ENCODE measurements at regions not wholly inside any gene's neighbourhood (a gene's known extent, or its start where the extent isn't known, plus 50 kb on each side); places are given as distances from the start of the nearest gene placed in this dataset.
A peak's percentile ranks its signal among the peaks of the same experiment; 100 is the strongest.

DNA sequence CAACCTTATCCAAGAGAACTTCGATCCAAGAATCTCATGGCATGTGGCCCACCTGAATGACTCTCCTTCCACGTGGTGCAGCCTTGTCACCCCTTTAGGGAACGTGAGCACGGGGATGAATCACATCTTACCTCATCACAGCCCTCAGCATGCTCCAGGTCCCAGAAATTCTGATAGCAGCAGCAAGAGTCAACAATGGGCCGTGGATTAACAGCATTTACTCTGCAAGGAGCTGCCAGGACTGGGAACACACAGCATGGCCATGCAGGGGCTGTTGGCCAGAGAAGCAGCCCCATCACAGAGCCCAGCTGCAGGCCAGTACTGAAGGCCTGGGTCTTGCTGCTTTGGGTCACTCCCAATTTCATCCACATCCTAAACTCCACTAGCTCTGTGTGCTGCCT lies 150.4 kb downstream of the C5orf15 start:
- CTCF ChIA-PET = no interaction called here
- Histone ChIP-seq H3K9ac (ENCODE audit: low read length) (no peak overlapping the region), H3K9me2 (replicated peaks; ENCODE audit: low read length) (no peaks in the 10 kb centered on the region), H4K20me1 (ENCODE audit: low read length) (no peaks in the 10 kb centered on the region), H3K9me3 (ENCODE audit: low read length) (no peaks in the 10 kb centered on the region), H3K4me3 (ENCODE audit: low read length) (no peak overlapping the region), H3K79me2 (ENCODE audit: low read length) (no peaks in the 10 kb centered on the region), H3K4me2 (ENCODE audit: low read length) (no peak overlapping the region), H3K27ac (ENCODE audit: low read length) (no peak overlapping the region), H3F3A (ENCODE audit: low read length, unreplicated experiment) (no peaks in the 10 kb centered on the region), H3K27me3 (ENCODE audit: low read length) (no peaks in the 10 kb centered on the region), H2AFZ (ENCODE audit: low read length) (no peak overlapping the region), H3K36me3 (ENCODE audit: low read depth, low read length) (no peaks in the 10 kb centered on the region), H3K4me1 (ENCODE audit: insufficient read depth, low read length) (peaks cover 4% of the 10 kb centered on the region; the same call in 1 of the 2 replicates)
- BruUV-seq (replicated peaks) = no TSS peak
- POLR2A ChIA-PET (ENCODE audit: unreplicated experiment) = no interaction called here
- ATAC-seq = peak; percentile 60
- intact Hi-C loops (cut with micrococcal nuclease) = no loop called here
- DNase-seq = peak; percentile 58
- TF ChIP-seq, protein P1, sequence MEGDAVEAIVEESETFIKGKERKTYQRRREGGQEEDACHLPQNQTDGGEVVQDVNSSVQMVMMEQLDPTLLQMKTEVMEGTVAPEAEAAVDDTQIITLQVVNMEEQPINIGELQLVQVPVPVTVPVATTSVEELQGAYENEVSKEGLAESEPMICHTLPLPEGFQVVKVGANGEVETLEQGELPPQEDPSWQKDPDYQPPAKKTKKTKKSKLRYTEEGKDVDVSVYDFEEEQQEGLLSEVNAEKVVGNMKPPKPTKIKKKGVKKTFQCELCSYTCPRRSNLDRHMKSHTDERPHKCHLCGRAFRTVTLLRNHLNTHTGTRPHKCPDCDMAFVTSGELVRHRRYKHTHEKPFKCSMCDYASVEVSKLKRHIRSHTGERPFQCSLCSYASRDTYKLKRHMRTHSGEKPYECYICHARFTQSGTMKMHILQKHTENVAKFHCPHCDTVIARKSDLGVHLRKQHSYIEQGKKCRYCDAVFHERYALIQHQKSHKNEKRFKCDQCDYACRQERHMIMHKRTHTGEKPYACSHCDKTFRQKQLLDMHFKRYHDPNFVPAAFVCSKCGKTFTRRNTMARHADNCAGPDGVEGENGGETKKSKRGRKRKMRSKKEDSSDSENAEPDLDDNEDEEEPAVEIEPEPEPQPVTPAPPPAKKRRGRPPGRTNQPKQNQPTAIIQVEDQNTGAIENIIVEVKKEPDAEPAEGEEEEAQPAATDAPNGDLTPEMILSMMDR (conservative IDR thresholded peaks at IDR 0.05; ENCODE audit: low read depth, low read length) = no peak
- TF ChIP-seq EZH2phosphoT487 (IDR thresholded peaks at IDR 0.05; ENCODE audit: borderline replicate concordance, low read length) (no peak), EZH2 (IDR thresholded peaks at IDR 0.05; ENCODE audit: low read length, unreplicated experiment) (no peak)

- H3K9me3 ChIP-seq (ENCODE audit: low read length) = no peaks in the 10 kb centered on the region
- ChIA-PET POLR2A (ENCODE audit: unreplicated experiment) (no interaction called here), CTCF (no interaction called here)
- TF ChIP-seq EZH2phosphoT487 (IDR thresholded peaks at IDR 0.05; ENCODE audit: borderline replicate concordance, low read length) = no peak
- TF ChIP-seq EZH2 (IDR thresholded peaks at IDR 0.05; ENCODE audit: low read length, unreplicated experiment) = no peak
- no TSS peak for BruUV-seq (replicated peaks)
- no peaks in the 10 kb centered on the region for H3K36me3 ChIP-seq (ENCODE audit: low read depth, low read length)
- H3K4me1 ChIP-seq (ENCODE audit: insufficient read depth, low read length) = peaks cover 4% of the 10 kb centered on the region; the same call in 1 of the 2 replicates
- no peaks in the 10 kb centered on the region for H4K20me1 ChIP-seq (ENCODE audit: low read length)
- no peak overlapping the region for H3K4me2 ChIP-seq (ENCODE audit: low read length)
- no peaks in the 10 kb centered on the region for H3K9me2 ChIP-seq (replicated peaks; ENCODE audit: low read length)
- H2AFZ ChIP-seq (ENCODE audit: low read length) = no peak overlapping the region
- DNase-seq = no peak
- H3K4me3 ChIP-seq (ENCODE audit: low read length) = no peak overlapping the region
- no peaks in the 10 kb centered on the region for H3F3A ChIP-seq (ENCODE audit: low read length, unreplicated experiment)
- intact Hi-C loops (cut with micrococcal nuclease) = no loop called here
- ATAC-seq = no peak
- no peak overlapping the region for H3K27ac ChIP-seq (ENCODE audit: low read length)
- H3K27me3 ChIP-seq (ENCODE audit: low read length) = no peaks in the 10 kb centered on the region
- no peaks in the 10 kb centered on the region for H3K79me2 ChIP-seq (ENCODE audit: low read length)
- H3K9ac ChIP-seq (ENCODE audit: low read length) = no peak overlapping the region
Observed at GRCh38 chr5:133817456-133817855, 151.0 kb downstream of the C5orf15 start.

DNA sequence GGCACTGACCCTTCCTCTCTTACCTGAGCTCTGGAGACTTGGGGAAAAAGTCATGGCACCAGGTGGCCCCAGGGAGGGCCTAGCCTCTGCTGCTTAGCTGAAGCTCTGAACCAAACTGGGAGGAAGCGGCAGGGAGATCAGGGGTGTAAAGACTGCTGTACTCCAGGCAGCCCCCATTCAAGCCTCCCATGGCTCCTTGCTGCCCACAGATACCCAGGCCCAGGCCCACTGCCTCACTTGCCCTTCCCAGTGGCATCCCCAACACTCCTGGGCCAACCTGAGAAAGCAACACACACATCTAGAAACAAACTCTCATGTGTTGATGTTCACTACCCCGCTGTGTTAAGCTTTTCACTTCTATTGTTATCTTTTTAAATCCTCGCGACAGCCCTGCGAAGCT lies 151.6 kb downstream of the C5orf15 start:
- H3K36me3 ChIP-seq (ENCODE audit: low read depth, low read length) = no peaks in the 10 kb centered on the region
- H3K4me2 ChIP-seq (ENCODE audit: low read length) = no peak overlapping the region
- H3K9me2 ChIP-seq (replicated peaks; ENCODE audit: low read length) = no peaks in the 10 kb centered on the region
- intact Hi-C loops (cut with micrococcal nuclease) = no loop called here
- no TSS peak for BruUV-seq (replicated peaks)
- POLR2A ChIA-PET (ENCODE audit: unreplicated experiment) = no interaction called here
- H3K4me1 ChIP-seq (ENCODE audit: insufficient read depth, low read length) = peaks cover 4% of the 10 kb centered on the region; the same call in 1 of the 2 replicates
- DNase-seq = no peak
- TF ChIP-seq EZH2 (IDR thresholded peaks at IDR 0.05; ENCODE audit: low read length, unreplicated experiment) = no peak
- TF ChIP-seq EZH2phosphoT487 (IDR thresholded peaks at IDR 0.05; ENCODE audit: borderline replicate concordance, low read length) = no peak
- TF ChIP-seq, protein P1 (conservative IDR thresholded peaks at IDR 0.05; ENCODE audit: low read depth, low read length) = no peak
- H3K4me3 ChIP-seq (ENCODE audit: low read length) = no peak overlapping the region
- H3K9ac ChIP-seq (ENCODE audit: low read length) = no peak overlapping the region
- no peaks in the 10 kb centered on the region for H3K9me3 ChIP-seq (ENCODE audit: low read length)
- no peak for ATAC-seq
- CTCF ChIA-PET = no interaction called here
- no peak overlapping the region for H3K27ac ChIP-seq (ENCODE audit: low read length)
- H4K20me1 ChIP-seq (ENCODE audit: low read length) = no peaks in the 10 kb centered on the region
- H3K79me2 ChIP-seq (ENCODE audit: low read length) = no peaks in the 10 kb centered on the region
- H3K27me3 ChIP-seq (ENCODE audit: low read length) = no peaks in the 10 kb centered on the region
- H3F3A ChIP-seq (ENCODE audit: low read length, unreplicated experiment) = no peaks in the 10 kb centered on the region
- H2AFZ ChIP-seq (ENCODE audit: low read length) = no peak overlapping the region

All from PC-3 (cell line).